PC-3 (cell line): ENCODE measurements at regions not wholly inside any gene's neighbourhood (a gene's known extent, or its start where the extent isn't known, plus 50 kb on each side); places are given as distances from the start of the nearest gene placed in this dataset.

Experiments used
- EZH2 ChIP-seq: fragments of 300-600 bp; sonication (generic); IDR thresholded peaks from one replicate; pipeline ENCODE4 v1.6.1; 2017; ENCODE audit warnings: antibody characterized with exemption, mild to moderate bottlenecking, low read length; ENCODE audit not compliant: unreplicated experiment
- EZH2phosphoT487 ChIP-seq: fragments of 300-600 bp; sonication (generic); IDR thresholded peaks from 2 replicates; pipeline ENCODE4 v1.6.1; 2018; ENCODE audit warnings: mild to moderate bottlenecking, antibody characterized with exemption, low read length, borderline replicate concordance
- TF ChIP-seq, protein P1 (sequence below): fragments of 300-600 bp; sonication (generic); conservative IDR thresholded peaks from 2 replicates; pipeline ENCODE4 v1.5.1; 2017; ENCODE audit warnings: antibody characterized with exemption, low read depth, mild to moderate bottlenecking, low read length

DNA sequence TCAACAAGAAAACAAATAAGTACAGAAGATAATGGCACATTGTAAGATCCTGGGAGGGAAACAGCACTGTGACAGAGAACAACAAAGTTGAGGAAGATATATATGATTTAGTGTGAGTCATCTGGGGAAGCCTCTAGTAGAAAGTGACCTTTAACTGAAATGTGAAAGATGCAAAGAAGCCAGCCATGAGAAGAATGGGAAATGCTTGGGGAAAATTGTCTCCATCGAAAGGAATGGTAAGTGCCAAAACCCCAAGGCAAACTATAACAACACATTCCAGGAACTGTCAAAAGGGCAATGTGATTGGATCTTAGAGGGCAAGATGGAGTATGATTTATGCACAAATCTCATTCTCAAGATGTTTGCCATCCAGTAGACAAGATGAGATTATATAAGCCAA lies 537.8 kb upstream of the BRINP1 start:
- TF ChIP-seq, protein P1, sequence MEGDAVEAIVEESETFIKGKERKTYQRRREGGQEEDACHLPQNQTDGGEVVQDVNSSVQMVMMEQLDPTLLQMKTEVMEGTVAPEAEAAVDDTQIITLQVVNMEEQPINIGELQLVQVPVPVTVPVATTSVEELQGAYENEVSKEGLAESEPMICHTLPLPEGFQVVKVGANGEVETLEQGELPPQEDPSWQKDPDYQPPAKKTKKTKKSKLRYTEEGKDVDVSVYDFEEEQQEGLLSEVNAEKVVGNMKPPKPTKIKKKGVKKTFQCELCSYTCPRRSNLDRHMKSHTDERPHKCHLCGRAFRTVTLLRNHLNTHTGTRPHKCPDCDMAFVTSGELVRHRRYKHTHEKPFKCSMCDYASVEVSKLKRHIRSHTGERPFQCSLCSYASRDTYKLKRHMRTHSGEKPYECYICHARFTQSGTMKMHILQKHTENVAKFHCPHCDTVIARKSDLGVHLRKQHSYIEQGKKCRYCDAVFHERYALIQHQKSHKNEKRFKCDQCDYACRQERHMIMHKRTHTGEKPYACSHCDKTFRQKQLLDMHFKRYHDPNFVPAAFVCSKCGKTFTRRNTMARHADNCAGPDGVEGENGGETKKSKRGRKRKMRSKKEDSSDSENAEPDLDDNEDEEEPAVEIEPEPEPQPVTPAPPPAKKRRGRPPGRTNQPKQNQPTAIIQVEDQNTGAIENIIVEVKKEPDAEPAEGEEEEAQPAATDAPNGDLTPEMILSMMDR: no peak
- TF ChIP-seq EZH2phosphoT487 (no peak), EZH2 (no peak)
